ENCODE measurements at regions not wholly inside any gene's neighbourhood (a gene's known extent, or its start where the extent isn't known, plus 50 kb on each side); places are given as distances from the start of the nearest gene placed in this dataset.
A peak's percentile ranks its signal among the peaks of the same experiment; 100 is the strongest.
"Not testable (repeated sequence)": the region's sequence is repeated elsewhere in the genome, so short reads cannot be mapped to it uniquely, and the experiment has no call there.

DNA sequence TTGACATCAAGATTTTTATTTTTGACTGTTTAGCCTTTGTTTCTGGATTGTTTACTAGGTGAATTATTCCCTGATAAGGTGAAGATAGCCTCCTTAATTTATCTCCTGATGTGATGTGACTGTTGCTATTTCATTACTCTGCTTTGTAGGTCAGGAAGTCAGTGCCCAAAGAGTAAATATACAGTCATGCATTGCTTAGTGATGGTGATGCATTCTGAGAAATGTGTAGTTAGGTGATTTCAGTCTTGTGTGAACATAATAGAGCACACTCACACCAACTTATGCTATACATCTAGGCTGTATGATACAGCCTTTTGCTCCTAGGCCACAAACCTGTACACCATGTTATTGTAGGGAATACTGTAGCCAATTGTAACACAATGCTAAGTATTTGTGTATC is 102.4 kb upstream of the THUMPD2 start:
- Histone ChIP-seq H3K27ac (replicated peaks) (no peak overlapping the region), H3K36me3 (no peaks in the 10 kb centered on the region), H3K27me3 (ENCODE audit: low read depth) (no peaks in the 10 kb centered on the region), H3K4me1 (no peaks in the 10 kb centered on the region), H3K4me3 (no peak overlapping the region), H3K9me3 (replicated peaks) (peaks cover 6% of the 10 kb centered on the region)
- DNase-seq = no peak
- TF ChIP-seq, protein P1, sequence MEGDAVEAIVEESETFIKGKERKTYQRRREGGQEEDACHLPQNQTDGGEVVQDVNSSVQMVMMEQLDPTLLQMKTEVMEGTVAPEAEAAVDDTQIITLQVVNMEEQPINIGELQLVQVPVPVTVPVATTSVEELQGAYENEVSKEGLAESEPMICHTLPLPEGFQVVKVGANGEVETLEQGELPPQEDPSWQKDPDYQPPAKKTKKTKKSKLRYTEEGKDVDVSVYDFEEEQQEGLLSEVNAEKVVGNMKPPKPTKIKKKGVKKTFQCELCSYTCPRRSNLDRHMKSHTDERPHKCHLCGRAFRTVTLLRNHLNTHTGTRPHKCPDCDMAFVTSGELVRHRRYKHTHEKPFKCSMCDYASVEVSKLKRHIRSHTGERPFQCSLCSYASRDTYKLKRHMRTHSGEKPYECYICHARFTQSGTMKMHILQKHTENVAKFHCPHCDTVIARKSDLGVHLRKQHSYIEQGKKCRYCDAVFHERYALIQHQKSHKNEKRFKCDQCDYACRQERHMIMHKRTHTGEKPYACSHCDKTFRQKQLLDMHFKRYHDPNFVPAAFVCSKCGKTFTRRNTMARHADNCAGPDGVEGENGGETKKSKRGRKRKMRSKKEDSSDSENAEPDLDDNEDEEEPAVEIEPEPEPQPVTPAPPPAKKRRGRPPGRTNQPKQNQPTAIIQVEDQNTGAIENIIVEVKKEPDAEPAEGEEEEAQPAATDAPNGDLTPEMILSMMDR (IDR thresholded peaks at IDR 0.05; ENCODE audit: borderline replicate concordance) = no peak
- intact Hi-C loops (cut with micrococcal nuclease) = no loop called here

DNA sequence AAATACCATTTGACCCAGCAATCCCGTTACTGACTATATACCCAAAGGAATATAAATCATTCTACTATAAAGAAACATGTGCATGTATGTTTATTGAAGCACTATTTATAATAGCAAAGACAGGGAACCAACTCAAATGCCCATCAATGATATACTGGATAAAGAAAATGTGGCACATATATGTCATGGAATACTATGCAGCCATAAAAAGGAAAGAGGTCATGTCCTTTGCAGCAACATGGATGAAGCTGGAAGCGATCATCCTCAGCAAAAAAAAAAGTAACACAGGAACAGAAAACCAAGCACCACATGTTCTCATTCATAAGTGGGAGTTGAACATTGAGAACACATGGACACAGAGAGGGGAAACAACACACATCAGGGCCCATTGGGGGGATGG is 99.9 kb upstream of the THUMPD2 start:
- H3K4me3 ChIP-seq; H3K27me3 ChIP-seq (ENCODE audit: low read depth); H3K36me3 ChIP-seq; H3K4me1 ChIP-seq; DNase-seq; H3K27ac ChIP-seq (replicated peaks); intact Hi-C loops (cut with micrococcal nuclease); H3K9me3 ChIP-seq (replicated peaks): not testable (repeated sequence)

DNA sequence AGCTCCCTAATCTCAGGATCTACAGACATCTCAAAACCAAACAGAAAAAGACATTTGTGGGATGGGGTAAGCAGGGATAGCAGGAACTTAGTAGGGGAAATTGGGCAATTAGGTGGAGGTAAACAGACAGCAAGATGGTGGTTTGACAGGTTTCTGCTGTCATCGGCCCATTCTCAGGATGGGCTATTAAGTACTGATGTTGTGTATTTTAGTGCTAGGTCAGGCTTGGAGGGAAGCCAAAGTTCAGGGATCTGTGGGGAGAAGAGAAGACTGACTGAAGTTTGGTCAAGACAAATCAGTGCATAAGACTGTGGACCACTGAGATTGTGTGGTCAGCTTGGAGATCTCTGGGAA is 96.8 kb upstream of the THUMPD2 start:
- no peak overlapping the region for H3K27ac ChIP-seq (replicated peaks)
- H3K9me3 ChIP-seq (replicated peaks) = peaks cover 6% of the 10 kb centered on the region
- intact Hi-C loops (cut with micrococcal nuclease) = no loop called here
- TF ChIP-seq, protein P1 (IDR thresholded peaks at IDR 0.05; ENCODE audit: borderline replicate concordance) = no peak
- no peak overlapping the region for H3K4me3 ChIP-seq
- H3K27me3 ChIP-seq (ENCODE audit: low read depth) = no peaks in the 10 kb centered on the region
- no peak for DNase-seq
- no peaks in the 10 kb centered on the region for H3K36me3 ChIP-seq
- peaks cover 7% of the 10 kb centered on the region for H3K4me1 ChIP-seq

DNA sequence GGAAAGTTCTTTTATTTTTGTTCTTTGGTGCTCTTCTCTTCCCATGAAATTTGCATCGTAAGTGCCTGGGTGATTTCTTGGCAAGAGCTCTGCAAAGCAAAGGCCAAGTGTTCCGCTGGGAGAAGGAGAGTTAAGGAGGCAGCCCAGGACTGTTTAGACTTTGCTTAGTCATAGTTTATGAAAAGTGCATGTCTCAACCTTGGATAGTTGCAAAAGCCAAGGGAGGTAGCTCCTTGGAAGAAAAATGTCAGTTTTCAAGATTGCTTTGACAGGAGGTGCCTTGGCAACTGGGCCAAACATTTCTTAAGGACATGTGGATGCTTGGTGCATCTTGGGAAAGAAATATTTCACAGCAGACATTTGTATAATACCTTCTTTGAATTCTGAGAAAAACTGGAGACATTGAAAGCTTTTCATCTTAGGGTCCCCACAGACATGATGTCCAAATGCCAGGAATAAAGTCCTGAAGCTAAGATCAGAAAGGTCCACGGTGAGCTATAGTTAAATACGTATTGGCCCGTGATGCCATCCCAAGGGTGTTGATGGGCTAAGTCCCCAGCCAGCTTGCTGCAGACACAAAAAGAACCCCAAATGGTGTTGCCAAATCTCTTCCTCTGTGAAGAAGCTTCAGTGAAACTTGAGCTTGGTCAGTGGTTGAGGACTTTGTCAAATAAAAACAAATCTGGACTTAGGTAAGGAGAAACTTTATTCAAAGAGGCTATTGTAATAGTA is 96.3 kb upstream of the THUMPD2 start:
- H3K4me1 ChIP-seq = peaks cover 7% of the 10 kb centered on the region
- H3K4me3 ChIP-seq = no peak overlapping the region
- DNase-seq = peak; percentile 26
- TF ChIP-seq, protein P1 (IDR thresholded peaks at IDR 0.05; ENCODE audit: borderline replicate concordance) = no peak
- no peaks in the 10 kb centered on the region for H3K36me3 ChIP-seq
- H3K27me3 ChIP-seq (ENCODE audit: low read depth) = no peaks in the 10 kb centered on the region
- peak overlapping the region; percentile 21 for H3K27ac ChIP-seq (replicated peaks)
- peaks cover 6% of the 10 kb centered on the region for H3K9me3 ChIP-seq (replicated peaks)
- intact Hi-C loops (cut with micrococcal nuclease) = no loop called here

DNA sequence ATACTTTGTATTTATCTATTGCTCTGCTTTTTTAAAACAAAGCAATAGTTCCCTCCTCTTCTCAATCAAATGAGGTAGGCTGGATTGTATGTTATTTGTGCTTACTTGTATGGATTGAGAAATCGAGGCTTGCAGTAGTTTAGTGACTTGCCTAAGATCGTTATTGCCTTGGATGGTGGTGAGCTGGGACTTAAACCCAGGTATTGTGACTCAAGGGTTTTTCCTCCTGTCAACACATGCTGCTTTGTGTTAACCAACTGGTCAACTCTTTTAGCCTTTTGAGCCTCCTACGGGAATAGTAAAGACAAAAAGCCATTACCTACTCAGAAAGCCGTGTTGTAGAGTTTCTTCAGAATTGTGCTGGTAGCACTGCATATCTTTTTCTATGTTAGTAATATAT is 95.2 kb upstream of the THUMPD2 start:
- TF ChIP-seq, protein P1 (IDR thresholded peaks at IDR 0.05; ENCODE audit: borderline replicate concordance) = no peak
- intact Hi-C loops (cut with micrococcal nuclease) = no loop called here
- H3K4me3 ChIP-seq = no peak overlapping the region

DNA sequence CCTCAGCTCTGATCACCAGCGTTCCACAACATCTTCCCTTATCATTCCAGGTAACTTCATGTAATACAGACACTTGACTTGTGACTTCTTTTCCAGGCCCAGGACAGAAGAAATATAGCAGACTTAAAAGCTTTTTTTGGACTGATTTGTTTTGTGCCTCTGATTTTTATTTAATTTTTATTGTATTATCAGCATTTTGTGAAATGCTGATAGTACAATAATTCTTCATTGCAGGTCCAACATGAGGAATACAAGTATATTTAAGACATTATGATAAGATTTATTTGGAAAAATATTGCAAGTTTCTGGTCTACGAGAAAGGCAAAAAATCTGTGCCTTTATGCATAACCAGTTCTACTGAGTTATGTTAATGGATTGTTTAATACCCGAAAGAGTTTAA is 94.5 kb upstream of the THUMPD2 start:
- no peak for DNase-seq
- Histone ChIP-seq H3K4me3 (no peak overlapping the region), H3K36me3 (no peaks in the 10 kb centered on the region), H3K27me3 (ENCODE audit: low read depth) (no peaks in the 10 kb centered on the region), H3K9me3 (replicated peaks) (peaks cover under 1% of the 10 kb centered on the region), H3K27ac (replicated peaks) (no peak overlapping the region), H3K4me1 (peaks cover 7% of the 10 kb centered on the region)
- intact Hi-C loops (cut with micrococcal nuclease) = no loop called here
- TF ChIP-seq, protein P1 (IDR thresholded peaks at IDR 0.05; ENCODE audit: borderline replicate concordance) = no peak

More for the DNA sequence above, 95.2 kb upstream of the THUMPD2 start:
- no peaks in the 10 kb centered on the region for H3K27me3 ChIP-seq (ENCODE audit: low read depth)
- no peak overlapping the region for H3K27ac ChIP-seq (replicated peaks)
- no peak for DNase-seq
- H3K9me3 ChIP-seq (replicated peaks) = peaks cover 6% of the 10 kb centered on the region
- peaks cover 7% of the 10 kb centered on the region for H3K4me1 ChIP-seq
- no peaks in the 10 kb centered on the region for H3K36me3 ChIP-seq

Measured in left ventricle myocardium inferior (tissue), 1 donor.